Caco-2 (cell line): ENCODE measurements at regions not wholly inside any gene's neighbourhood (a gene's known extent, or its start where the extent isn't known, plus 50 kb on each side); places are given as distances from the start of the nearest gene placed in this dataset.

Experiments
- BruUV-seq: library from RNA; stranded (reverse); fragments of 400-500 nt; replicated peaks from 2 replicates; lab custom pipeline; 2021; lab: Mats Ljungman, UMichigan
- CTCF ChIA-PET: fragments of 300-600 bp; sonication (Branson Sonifier 250); formaldehyde crosslinking; loops from one replicate; lab custom pipeline; 2022; ENCODE audit warnings: antibody characterized with exemption; lab: Charles Lee
- POLR2A ChIA-PET: fragments of 300-600 bp; sonication (Branson Sonifier 250); formaldehyde crosslinking; loops from one replicate; lab custom pipeline; 2022; ENCODE audit warnings: antibody characterized with exemption; lab: Charles Lee
- DNase-seq, 2 experiments: peaks; one replicate each; pipeline versions ENCODE4 v3.0.0 to v3.0.0-alpha.2; 2020 to 2022
- H3K27me3 ChIP-seq: replicated peaks from 2 replicates; pipeline ENCODE4 v1.6.0; 2011; ENCODE audit warnings: low read length; ENCODE audit not compliant: control insufficient read depth, insufficient read depth
- H3K36me3 ChIP-seq: 2 replicates; pipeline ENCODE4 v1.5.1; 2011; ENCODE audit warnings: low read length; ENCODE audit not compliant: control insufficient read depth, insufficient read depth
- H3K4me1 ChIP-seq: fragments of 250-450 bp; sonication (Bioruptor Pico); 2 replicates; pipeline ENCODE4 v1.5.1; 2020; ENCODE audit warnings: mild to moderate bottlenecking
- H3K4me3 ChIP-seq: 2 replicates; pipeline ENCODE4 v1.5.1; 2011; ENCODE audit warnings: low read depth, mild to moderate bottlenecking, control low read depth, low read length
- H3K9me3 ChIP-seq: fragments of 250-450 bp; sonication (Bioruptor Pico); 2 replicates; pipeline ENCODE4 v1.5.1; 2020; ENCODE audit warnings: mild to moderate bottlenecking, moderate library complexity
- H3K27ac Mint-ChIP-seq: one replicate; pipeline ENCODE4 v1.8.0; 2022; ENCODE audit warnings: mixed read lengths; ENCODE audit not compliant: unreplicated experiment
- H3K27me3 Mint-ChIP-seq: one replicate; pipeline ENCODE4 v1.8.0; 2022; ENCODE audit warnings: mixed read lengths; ENCODE audit not compliant: insufficient read depth, unreplicated experiment
- H3K36me3 Mint-ChIP-seq: one replicate; pipeline ENCODE4 v1.8.0; 2022; ENCODE audit warnings: mild to moderate bottlenecking, mixed read lengths; ENCODE audit not compliant: insufficient read depth, unreplicated experiment
- H3K4me1 Mint-ChIP-seq: one replicate; pipeline ENCODE4 v1.8.0; 2022; ENCODE audit warnings: low read depth, mixed read lengths; ENCODE audit not compliant: unreplicated experiment
- H3K4me3 Mint-ChIP-seq: one replicate; pipeline ENCODE4 v1.8.0; 2022; ENCODE audit warnings: mild to moderate bottlenecking, moderate library complexity, mixed read lengths; ENCODE audit not compliant: unreplicated experiment
- H3K9me3 Mint-ChIP-seq: one replicate; pipeline ENCODE4 v1.8.0; 2022; ENCODE audit warnings: mixed read lengths; ENCODE audit not compliant: unreplicated experiment
- CTCF ChIP-seq, 2 experiments: fragments of 200-600 bp in 1 of 2; IDR thresholded peaks; 1 replicate in 1 of 2; 2 replicates in 1 of 2; pipeline versions ENCODE4 v1.5.1 to v1.8.0; 2011 to 2022; ENCODE audit warnings: antibody characterized with exemption in 1 of 2, control low read depth in 1 of 2, inconsistent platforms in 1 of 2, low read depth in 1 of 2, low read length in 1 of 2, mild to moderate bottlenecking in 1 of 2, moderate library complexity in 1 of 2; ENCODE audit not compliant: insufficient read depth in 1 of 2, severe bottlenecking in 1 of 2, unreplicated experiment in 1 of 2
- intact Hi-C: fragments of 100-400 bp; cut with micrococcal nuclease; formaldehyde crosslinking; loops from one replicate; pipeline ENCODE4 v1.10.0; 2022; ENCODE audit not compliant: unreplicated experiment

- Histone ChIP-seq H3K9me3 (no peaks in the 10 kb centered on the region), H3K36me3 (no peaks in the 10 kb centered on the region), H3K4me1 (no peaks in the 10 kb centered on the region), H3K27me3 (no peaks in the 10 kb centered on the region), H3K4me3 (no peak overlapping the region)
- no peak for DNase-seq
- ChIA-PET CTCF (no interaction called here), POLR2A (no interaction called here)
- Mint-ChIP-seq H3K27ac (no peak overlapping the region), H3K36me3 (no peaks in the 10 kb centered on the region), H3K4me3 (no peak overlapping the region), H3K4me1 (no peaks in the 10 kb centered on the region), H3K9me3 (no peaks in the 10 kb centered on the region), H3K27me3 (no peaks in the 10 kb centered on the region)
- intact Hi-C loops = no loop called here
- no TSS peak for BruUV-seq
- no peak for TF ChIP-seq CTCF (IDR thresholded peaks at IDR 0.05; ENCODE audit: insufficient read depth in 1 of 2, low read depth in 1 of 2, low read length in 1 of 2, severe bottlenecking in 1 of 2, unreplicated experiment in 1 of 2)
These were observed 641.7 kb downstream of the CBLN2 start for GRCh38 chr18:71902482-71902881.

- TF ChIP-seq CTCF (IDR thresholded peaks at IDR 0.05; ENCODE audit: insufficient read depth in 1 of 2, low read depth in 1 of 2, low read length in 1 of 2, severe bottlenecking in 1 of 2, unreplicated experiment in 1 of 2) = no peak
- no peaks in the 10 kb centered on the region for H3K4me1 Mint-ChIP-seq
- no peak overlapping the region for H3K4me3 Mint-ChIP-seq
- no TSS peak for BruUV-seq
- H3K27ac Mint-ChIP-seq = no peak overlapping the region
- no peaks in the 10 kb centered on the region for H3K36me3 ChIP-seq
- no peaks in the 10 kb centered on the region for H3K4me1 ChIP-seq
- no peaks in the 10 kb centered on the region for H3K9me3 ChIP-seq
- H3K36me3 Mint-ChIP-seq = no peaks in the 10 kb centered on the region
- intact Hi-C loops = no loop called here
- H3K27me3 ChIP-seq = no peaks in the 10 kb centered on the region
- ChIA-PET POLR2A (no interaction called here), CTCF (no interaction called here)
- H3K27me3 Mint-ChIP-seq = no peaks in the 10 kb centered on the region
- DNase-seq = no peak
- H3K4me3 ChIP-seq = no peak overlapping the region
- H3K9me3 Mint-ChIP-seq = no peaks in the 10 kb centered on the region
These were observed 644.3 kb downstream of the CBLN2 start for GRCh38 chr18:71899707-71900472.

- no peaks in the 10 kb centered on the region for H3K4me1 Mint-ChIP-seq
- H3K36me3 ChIP-seq = no peaks in the 10 kb centered on the region
- no peaks in the 10 kb centered on the region for H3K36me3 Mint-ChIP-seq
- CTCF ChIA-PET = no interaction called here
- H3K4me1 ChIP-seq = no peaks in the 10 kb centered on the region
- no TSS peak for BruUV-seq
- no peaks in the 10 kb centered on the region for H3K27me3 ChIP-seq
- H3K9me3 Mint-ChIP-seq = no peaks in the 10 kb centered on the region
- no peak overlapping the region for H3K4me3 ChIP-seq
- no peaks in the 10 kb centered on the region for H3K9me3 ChIP-seq
- TF ChIP-seq CTCF (IDR thresholded peaks at IDR 0.05; ENCODE audit: insufficient read depth in 1 of 2, low read depth in 1 of 2, low read length in 1 of 2, severe bottlenecking in 1 of 2, unreplicated experiment in 1 of 2) = no peak
- intact Hi-C loops = no loop called here
- POLR2A ChIA-PET = no interaction called here
- H3K27me3 Mint-ChIP-seq = no peaks in the 10 kb centered on the region
- H3K27ac Mint-ChIP-seq = no peak overlapping the region
- DNase-seq = no peak
- no peak overlapping the region for H3K4me3 Mint-ChIP-seq
These were observed 645.0 kb downstream of the CBLN2 start for GRCh38 chr18:71899183-71899582.
